Muscle layer of colon (tissue), 2 donors: ENCODE measurements at regions not wholly inside any gene's neighbourhood (a gene's known extent, or its start where the extent isn't known, plus 50 kb on each side); places are given as distances from the start of the nearest gene placed in this dataset.
"Not testable (repeated sequence)": the region's sequence is repeated elsewhere in the genome, so short reads cannot be mapped to it uniquely, and the experiment has no call there.

Experiments used
- H3K27ac ChIP-seq: one replicate; pipeline ENCODE4 v1.7.0; 2013; ENCODE audit warnings: low read depth, mild to moderate bottlenecking, low read length, moderate library complexity
- H3K27me3 ChIP-seq, 2 donors: one replicate each; pipeline ENCODE4 v1.7.0; 2013; ENCODE audit warnings: low read length in 2 of 2, mild to moderate bottlenecking in 2 of 2; ENCODE audit not compliant: insufficient read depth in 2 of 2, control insufficient read depth in 1 of 2
- H3K36me3 ChIP-seq: one replicate; pipeline ENCODE4 v1.7.0; 2013; ENCODE audit warnings: mild to moderate bottlenecking, low read length; ENCODE audit not compliant: insufficient read depth
- H3K4me1 ChIP-seq: one replicate; pipeline ENCODE4 v1.7.0; 2013; ENCODE audit warnings: mild to moderate bottlenecking, low read length; ENCODE audit not compliant: insufficient read depth
- H3K4me3 ChIP-seq, 2 donors: one replicate each; pipeline ENCODE4 v1.7.0; 2013; ENCODE audit warnings: low read length in 2 of 2, low read depth in 1 of 2, mild to moderate bottlenecking in 1 of 2, moderate library complexity in 1 of 2
- H3K9ac ChIP-seq: one replicate; pipeline ENCODE4 v1.7.0; 2013; ENCODE audit warnings: low read length
- H3K9me3 ChIP-seq: one replicate; pipeline ENCODE4 v1.7.0; 2013; ENCODE audit warnings: mild to moderate bottlenecking, low read length
- donor health status: abdominal sarcoma.
- donor health status: Adenocarcinoma of cecum.

DNA sequence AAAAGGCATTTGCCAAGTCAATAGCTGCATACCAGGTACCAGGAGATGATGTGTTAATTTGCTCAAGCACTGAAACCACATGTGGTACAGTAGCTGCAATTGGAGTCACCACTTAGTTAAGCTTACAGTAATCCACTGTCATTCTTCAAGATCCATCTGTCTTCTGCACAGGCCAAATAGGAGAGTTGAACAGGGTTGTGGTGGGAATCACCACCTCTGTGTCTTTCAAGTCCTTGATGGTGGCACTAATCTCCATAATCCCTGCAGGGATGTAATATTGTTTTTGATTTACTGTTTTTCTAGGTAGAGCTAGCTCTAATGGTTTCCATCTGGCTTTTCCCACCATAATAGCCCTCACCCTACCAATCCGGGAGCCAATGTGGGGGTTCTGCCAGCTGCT, 91.9 kb downstream of the FCRL5 start:
- no peaks in the 10 kb centered on the region for H3K4me1 ChIP-seq
- H3K27ac ChIP-seq = no peak overlapping the region
- no peaks in the 10 kb centered on the region for H3K36me3 ChIP-seq
- no peak overlapping the region for H3K4me3 ChIP-seq
- H3K27me3 ChIP-seq = no peaks in the 10 kb centered on the region
- no peaks in the 10 kb centered on the region for H3K9me3 ChIP-seq
- no peak overlapping the region for H3K9ac ChIP-seq

DNA sequence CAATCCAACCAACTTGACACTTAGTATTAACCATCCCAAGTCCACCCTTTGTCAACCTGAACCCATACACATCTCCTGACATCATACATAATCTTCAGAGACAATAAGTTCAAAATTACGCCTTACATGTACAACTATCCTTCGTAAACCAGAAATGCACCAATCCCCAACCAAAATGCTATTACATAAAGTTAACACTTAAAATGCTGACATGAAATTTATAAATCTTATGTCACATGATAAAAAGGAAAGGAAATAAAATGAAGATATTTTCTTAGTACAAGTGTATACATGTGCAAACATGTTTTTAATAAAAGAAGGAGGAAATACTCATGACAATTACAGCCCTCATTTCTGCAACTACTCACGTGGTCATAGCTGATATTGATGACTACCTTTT, 95.0 kb downstream of the FCRL5 start:
- no peaks in the 10 kb centered on the region for H3K9me3 ChIP-seq
- H3K27me3 ChIP-seq = no peaks in the 10 kb centered on the region
- no peak overlapping the region for H3K27ac ChIP-seq
- H3K4me1 ChIP-seq = no peaks in the 10 kb centered on the region
- no peak overlapping the region for H3K9ac ChIP-seq
- no peaks in the 10 kb centered on the region for H3K36me3 ChIP-seq
- H3K4me3 ChIP-seq = no peak overlapping the region

DNA sequence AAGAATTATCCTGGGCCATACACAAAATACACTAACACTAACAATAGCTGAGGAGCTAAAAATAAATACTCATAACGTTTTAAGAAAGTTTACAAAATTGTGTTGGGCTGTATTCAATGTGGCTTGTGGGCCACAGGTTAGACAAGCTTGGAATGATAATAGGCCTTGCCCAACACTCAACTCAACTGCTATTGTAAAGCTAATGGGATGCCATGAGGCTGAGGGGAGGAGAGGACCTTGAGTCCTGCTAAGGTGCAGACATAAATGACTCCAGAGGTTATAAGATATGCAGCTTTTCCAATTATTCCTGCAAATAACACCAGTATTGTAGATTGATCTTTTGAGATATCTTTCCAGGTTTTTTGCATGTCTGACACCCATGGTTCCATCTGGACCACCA, 97.0 kb downstream of the FCRL5 start:
- no peaks in the 10 kb centered on the region for H3K27me3 ChIP-seq
- no peaks in the 10 kb centered on the region for H3K36me3 ChIP-seq
- H3K27ac ChIP-seq = no peak overlapping the region

DNA sequence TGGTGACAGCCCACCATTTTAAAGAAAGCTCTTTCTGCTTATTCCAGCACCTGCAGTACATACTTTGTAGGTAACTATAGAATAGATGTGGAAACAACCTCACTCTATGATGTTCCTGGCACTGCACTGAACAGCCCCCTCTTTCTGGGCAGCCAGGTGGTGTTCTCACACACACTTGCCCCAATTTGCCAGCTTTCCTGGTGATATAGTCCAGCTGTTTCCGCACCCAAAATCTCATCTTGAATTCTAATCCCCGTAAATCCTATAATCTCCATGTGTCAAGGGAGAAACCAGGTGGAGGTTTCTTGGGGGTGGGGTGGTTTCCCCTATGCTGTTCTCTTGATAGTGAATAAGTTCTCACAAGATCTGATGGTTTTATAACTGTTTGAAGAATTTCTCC, 102.2 kb downstream of the FCRL5 start:
- Histone ChIP-seq H3K9me3 (no peaks in the 10 kb centered on the region), H3K36me3 (no peaks in the 10 kb centered on the region), H3K4me1 (no peaks in the 10 kb centered on the region), H3K9ac (no peak overlapping the region), H3K27ac (no peak overlapping the region), H3K27me3 (no peaks in the 10 kb centered on the region), H3K4me3 (no peak overlapping the region)

More for the DNA sequence above, 97.0 kb downstream of the FCRL5 start:
- no peak overlapping the region for H3K9ac ChIP-seq
- H3K4me3 ChIP-seq = no peak overlapping the region
- H3K4me1 ChIP-seq = no peaks in the 10 kb centered on the region
- H3K9me3 ChIP-seq = no peaks in the 10 kb centered on the region

DNA sequence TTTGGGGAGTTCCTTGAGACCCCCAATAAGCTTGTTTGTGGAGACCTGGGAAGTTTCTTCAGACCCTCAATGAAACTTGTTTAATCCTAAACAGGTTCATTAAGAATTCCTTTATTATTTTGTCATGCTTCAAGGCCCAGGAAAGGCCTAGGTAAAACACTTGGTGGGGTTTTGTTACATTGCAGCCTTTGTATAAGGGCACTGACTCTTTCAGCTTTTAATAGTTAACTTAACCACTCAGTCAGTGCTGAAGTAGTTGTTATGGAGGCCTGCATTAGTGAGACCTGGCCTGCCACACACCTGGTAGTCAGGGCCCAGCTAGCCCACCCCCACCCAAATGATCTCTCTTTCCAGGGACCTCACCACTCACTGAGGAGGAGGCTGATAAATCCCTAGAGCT, 103.7 kb downstream of the FCRL5 start:
- no peaks in the 10 kb centered on the region for H3K27me3 ChIP-seq
- no peaks in the 10 kb centered on the region for H3K9me3 ChIP-seq
- no peaks in the 10 kb centered on the region for H3K36me3 ChIP-seq
- no peak overlapping the region for H3K9ac ChIP-seq
- H3K4me1 ChIP-seq = no peaks in the 10 kb centered on the region
- H3K27ac ChIP-seq = no peak overlapping the region
- no peak overlapping the region for H3K4me3 ChIP-seq

- not testable (repeated sequence) for H3K27me3 ChIP-seq, H3K9ac ChIP-seq, H3K36me3 ChIP-seq, H3K4me3 ChIP-seq, H3K4me1 ChIP-seq, H3K27ac ChIP-seq, H3K9me3 ChIP-seq
Measured at GRCh38 chr1:157446356-157446755, 106.0 kb downstream of the FCRL5 start.

DNA sequence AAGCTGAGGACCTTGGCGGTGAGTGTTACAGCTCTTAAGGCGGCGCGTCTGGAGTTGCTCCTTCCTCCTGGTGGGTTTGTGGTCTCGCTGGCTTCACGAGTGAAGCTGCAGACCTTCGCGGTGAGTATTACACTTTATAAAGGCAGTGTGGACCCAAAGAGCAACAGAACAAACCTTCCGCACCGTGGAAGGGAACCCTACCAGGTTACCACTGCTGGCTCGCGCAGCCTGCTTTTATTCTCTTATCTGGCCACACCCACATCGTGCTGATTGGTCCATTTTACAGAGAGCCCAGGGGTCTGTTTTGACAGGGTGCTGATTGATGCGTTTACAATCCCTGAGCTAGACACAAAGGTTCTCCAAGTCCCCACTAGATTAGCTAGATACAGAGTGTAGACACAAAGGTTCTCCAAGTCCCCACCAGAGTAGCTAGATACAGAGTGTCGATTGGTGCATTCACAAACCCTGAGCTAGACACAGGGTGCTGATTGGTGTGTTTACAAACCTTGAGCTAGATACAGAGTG, 106.6 kb downstream of the FCRL5 start:
- not testable (repeated sequence) for H3K27ac ChIP-seq, H3K9me3 ChIP-seq, H3K4me3 ChIP-seq, H3K9ac ChIP-seq, H3K36me3 ChIP-seq, H3K4me1 ChIP-seq, H3K27me3 ChIP-seq

DNA sequence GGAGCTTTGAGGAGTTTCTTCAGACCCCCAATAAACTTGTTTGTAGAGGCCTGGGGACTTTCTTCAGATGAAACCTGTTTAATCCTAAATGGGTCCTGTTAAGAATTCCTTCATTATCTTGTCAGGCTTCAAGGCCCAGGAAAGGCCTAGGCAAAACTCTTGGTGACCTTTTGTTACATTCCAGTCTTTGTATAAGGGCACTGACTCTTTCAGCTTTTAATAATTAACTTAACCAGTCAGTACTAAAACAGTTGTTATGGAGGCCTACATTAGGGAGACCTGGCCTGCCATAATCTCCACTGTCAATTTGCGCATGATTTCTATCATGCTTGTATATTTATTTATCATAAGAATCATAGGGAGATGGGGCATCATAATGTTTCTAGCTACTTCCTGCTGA, 110.2 kb downstream of the FCRL5 start:
- Histone ChIP-seq H3K9me3 (no peaks in the 10 kb centered on the region), H3K4me1 (no peaks in the 10 kb centered on the region), H3K4me3 (no peak overlapping the region), H3K27me3 (no peaks in the 10 kb centered on the region), H3K36me3 (no peaks in the 10 kb centered on the region), H3K27ac (no peak overlapping the region), H3K9ac (no peak overlapping the region)

- Histone ChIP-seq H3K9ac (no peak overlapping the region), H3K4me3 (no peak overlapping the region), H3K36me3 (no peaks in the 10 kb centered on the region), H3K27me3 (no peaks in the 10 kb centered on the region), H3K9me3 (no peaks in the 10 kb centered on the region), H3K27ac (no peak overlapping the region), H3K4me1 (no peaks in the 10 kb centered on the region)
Measured at GRCh38 chr1:157439302-157439954, 112.9 kb downstream of the FCRL5 start.

DNA sequence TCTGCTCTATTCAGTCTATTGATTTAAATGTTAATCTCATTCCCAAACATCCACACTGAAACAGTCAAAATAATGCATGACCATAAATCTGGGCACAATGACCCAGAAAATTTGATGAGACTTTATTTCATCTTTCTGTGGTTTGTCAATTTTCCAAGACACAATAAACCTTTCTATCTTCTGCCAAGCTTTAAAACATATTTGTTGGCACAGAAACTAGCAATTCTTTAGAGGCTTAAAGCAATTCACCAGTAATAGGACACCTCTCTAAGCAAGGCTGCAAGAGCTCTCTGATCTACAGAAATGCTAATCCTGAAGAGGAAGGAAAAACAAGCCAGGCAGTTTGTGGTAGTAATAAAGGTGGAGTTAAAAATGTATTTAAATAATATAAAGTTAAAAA, 113.7 kb downstream of the FCRL5 start:
- H3K4me1 ChIP-seq = no peaks in the 10 kb centered on the region
- no peaks in the 10 kb centered on the region for H3K9me3 ChIP-seq
- no peak overlapping the region for H3K4me3 ChIP-seq
- no peak overlapping the region for H3K9ac ChIP-seq
- H3K36me3 ChIP-seq = no peaks in the 10 kb centered on the region
- no peaks in the 10 kb centered on the region for H3K27me3 ChIP-seq
- H3K27ac ChIP-seq = no peak overlapping the region

GRCh38 chr1:157438146-157438545, 114.2 kb downstream of the FCRL5 start:
- Histone ChIP-seq H3K27ac (no peak overlapping the region), H3K9me3 (no peaks in the 10 kb centered on the region), H3K36me3 (no peaks in the 10 kb centered on the region)

DNA sequence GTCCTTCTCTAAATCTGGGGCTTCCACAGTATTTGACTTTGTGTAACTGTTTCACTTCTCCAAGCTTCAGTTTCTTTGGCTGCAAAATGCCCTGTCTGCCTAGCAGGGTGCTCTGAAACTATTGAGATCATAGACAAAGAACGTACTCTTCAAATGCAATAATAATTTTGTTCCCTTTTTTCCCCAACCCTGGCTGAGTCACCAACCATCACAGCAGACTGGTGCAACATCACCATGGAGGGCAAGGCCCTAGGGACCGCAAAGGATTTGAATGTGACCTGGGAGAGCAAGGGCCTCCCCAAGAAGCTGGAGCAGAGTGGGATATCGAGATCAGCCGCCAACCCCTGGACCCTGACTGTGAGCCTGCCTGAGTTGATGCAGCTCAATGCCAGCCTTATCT, 115.0 kb downstream of the FCRL5 start:
- Histone ChIP-seq H3K9me3 (no peaks in the 10 kb centered on the region), H3K36me3 (no peaks in the 10 kb centered on the region), H3K27ac (no peak overlapping the region), H3K4me1 (no peaks in the 10 kb centered on the region), H3K4me3 (no peak overlapping the region), H3K9ac (no peak overlapping the region), H3K27me3 (no peaks in the 10 kb centered on the region)

More at GRCh38 chr1:157438146-157438545, 114.2 kb downstream of the FCRL5 start:
- Histone ChIP-seq H3K4me3 (no peak overlapping the region), H3K27me3 (no peaks in the 10 kb centered on the region), H3K9ac (no peak overlapping the region), H3K4me1 (no peaks in the 10 kb centered on the region)
